ENCODE measurements at regions not wholly inside any gene's neighbourhood (a gene's known extent, or its start where the extent isn't known, plus 50 kb on each side); places are given as distances from the start of the nearest gene placed in this dataset.

DNA sequence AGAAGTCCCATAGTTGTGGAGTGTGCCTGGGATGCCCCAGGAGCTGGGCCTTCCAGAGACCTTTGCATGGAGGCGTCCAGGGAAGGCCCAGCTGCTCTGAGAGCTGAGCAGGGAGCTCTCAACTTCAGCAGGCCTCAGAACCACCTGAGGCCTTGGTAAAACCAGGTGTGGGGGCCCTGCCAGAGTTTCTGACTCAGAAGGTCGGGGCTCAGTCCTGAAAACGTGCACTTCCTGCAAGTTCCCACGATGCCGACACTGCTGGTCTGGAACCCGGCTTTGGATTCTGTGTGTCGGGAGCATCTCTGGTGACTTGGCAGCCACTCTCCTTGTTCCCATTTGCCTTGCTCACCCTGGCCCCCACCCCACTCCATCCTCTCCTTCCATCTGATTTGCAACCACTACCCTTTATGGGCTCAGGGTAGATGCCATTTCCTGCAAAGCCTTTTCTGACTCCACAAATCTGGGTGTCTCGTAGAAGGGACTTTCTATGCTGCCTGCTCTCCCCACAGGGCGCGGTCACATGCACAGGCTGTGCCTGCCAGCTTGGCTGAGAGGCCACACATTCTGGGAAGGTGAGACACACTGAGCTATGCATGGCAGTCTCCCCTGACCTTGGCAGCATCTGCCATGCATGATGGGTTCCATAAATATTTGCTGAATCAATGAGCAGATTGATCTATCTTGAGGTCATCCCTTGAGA lies 244.7 kb downstream of the COL4A1 start (continued):
- TF ChIP-seq, protein P1, sequence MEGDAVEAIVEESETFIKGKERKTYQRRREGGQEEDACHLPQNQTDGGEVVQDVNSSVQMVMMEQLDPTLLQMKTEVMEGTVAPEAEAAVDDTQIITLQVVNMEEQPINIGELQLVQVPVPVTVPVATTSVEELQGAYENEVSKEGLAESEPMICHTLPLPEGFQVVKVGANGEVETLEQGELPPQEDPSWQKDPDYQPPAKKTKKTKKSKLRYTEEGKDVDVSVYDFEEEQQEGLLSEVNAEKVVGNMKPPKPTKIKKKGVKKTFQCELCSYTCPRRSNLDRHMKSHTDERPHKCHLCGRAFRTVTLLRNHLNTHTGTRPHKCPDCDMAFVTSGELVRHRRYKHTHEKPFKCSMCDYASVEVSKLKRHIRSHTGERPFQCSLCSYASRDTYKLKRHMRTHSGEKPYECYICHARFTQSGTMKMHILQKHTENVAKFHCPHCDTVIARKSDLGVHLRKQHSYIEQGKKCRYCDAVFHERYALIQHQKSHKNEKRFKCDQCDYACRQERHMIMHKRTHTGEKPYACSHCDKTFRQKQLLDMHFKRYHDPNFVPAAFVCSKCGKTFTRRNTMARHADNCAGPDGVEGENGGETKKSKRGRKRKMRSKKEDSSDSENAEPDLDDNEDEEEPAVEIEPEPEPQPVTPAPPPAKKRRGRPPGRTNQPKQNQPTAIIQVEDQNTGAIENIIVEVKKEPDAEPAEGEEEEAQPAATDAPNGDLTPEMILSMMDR (conservative IDR thresholded peaks at IDR 0.05; ENCODE audit: low read depth in 2 of 2): no peak
- TF ChIP-seq, protein P2, sequence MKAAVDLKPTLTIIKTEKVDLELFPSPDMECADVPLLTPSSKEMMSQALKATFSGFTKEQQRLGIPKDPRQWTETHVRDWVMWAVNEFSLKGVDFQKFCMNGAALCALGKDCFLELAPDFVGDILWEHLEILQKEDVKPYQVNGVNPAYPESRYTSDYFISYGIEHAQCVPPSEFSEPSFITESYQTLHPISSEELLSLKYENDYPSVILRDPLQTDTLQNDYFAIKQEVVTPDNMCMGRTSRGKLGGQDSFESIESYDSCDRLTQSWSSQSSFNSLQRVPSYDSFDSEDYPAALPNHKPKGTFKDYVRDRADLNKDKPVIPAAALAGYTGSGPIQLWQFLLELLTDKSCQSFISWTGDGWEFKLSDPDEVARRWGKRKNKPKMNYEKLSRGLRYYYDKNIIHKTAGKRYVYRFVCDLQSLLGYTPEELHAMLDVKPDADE (IDR thresholded peaks at IDR 0.05): no peak
- TF ChIP-seq JUNB (IDR thresholded peaks at IDR 0.05; ENCODE audit: unreplicated experiment) (no peak), NANOG (IDR thresholded peaks at IDR 0.05; ENCODE audit: borderline replicate concordance) (no peak), STAT1 (IDR thresholded peaks at IDR 0.05; ENCODE audit: unreplicated experiment) (no peak)
- TF ChIP-seq, protein P3, sequence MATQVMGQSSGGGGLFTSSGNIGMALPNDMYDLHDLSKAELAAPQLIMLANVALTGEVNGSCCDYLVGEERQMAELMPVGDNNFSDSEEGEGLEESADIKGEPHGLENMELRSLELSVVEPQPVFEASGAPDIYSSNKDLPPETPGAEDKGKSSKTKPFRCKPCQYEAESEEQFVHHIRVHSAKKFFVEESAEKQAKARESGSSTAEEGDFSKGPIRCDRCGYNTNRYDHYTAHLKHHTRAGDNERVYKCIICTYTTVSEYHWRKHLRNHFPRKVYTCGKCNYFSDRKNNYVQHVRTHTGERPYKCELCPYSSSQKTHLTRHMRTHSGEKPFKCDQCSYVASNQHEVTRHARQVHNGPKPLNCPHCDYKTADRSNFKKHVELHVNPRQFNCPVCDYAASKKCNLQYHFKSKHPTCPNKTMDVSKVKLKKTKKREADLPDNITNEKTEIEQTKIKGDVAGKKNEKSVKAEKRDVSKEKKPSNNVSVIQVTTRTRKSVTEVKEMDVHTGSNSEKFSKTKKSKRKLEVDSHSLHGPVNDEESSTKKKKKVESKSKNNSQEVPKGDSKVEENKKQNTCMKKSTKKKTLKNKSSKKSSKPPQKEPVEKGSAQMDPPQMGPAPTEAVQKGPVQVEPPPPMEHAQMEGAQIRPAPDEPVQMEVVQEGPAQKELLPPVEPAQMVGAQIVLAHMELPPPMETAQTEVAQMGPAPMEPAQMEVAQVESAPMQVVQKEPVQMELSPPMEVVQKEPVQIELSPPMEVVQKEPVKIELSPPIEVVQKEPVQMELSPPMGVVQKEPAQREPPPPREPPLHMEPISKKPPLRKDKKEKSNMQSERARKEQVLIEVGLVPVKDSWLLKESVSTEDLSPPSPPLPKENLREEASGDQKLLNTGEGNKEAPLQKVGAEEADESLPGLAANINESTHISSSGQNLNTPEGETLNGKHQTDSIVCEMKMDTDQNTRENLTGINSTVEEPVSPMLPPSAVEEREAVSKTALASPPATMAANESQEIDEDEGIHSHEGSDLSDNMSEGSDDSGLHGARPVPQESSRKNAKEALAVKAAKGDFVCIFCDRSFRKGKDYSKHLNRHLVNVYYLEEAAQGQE (IDR thresholded peaks at IDR 0.05; ENCODE audit: unreplicated experiment): no peak

DNA sequence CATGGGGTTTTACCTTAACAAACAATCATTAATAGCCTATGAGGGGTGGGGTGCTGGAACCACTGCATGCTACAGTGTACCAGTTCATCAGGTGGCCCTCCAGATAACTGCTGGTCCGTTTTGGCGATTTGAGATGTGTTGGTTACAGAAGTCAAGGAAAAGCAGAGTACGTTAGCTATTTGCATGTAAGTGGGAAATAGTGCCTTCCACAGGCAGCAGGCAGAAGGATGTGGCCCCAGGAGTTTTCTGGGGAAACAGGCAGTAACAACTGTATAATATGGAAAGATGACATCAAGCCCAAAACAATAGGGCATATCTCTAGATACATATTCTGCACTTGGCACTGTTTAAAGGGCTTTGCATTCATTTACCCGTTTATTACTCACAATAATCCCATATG lies 245.7 kb downstream of the COL4A1 start:
- no peaks in the 10 kb centered on the region for H3K36me3 Mint-ChIP-seq (ENCODE audit: low read depth)
- H3K4me3 ChIP-seq: no peak overlapping the region
- H3F3A ChIP-seq (replicated peaks; ENCODE audit: low read depth): no peaks in the 10 kb centered on the region

More for the DNA sequence above, 245.7 kb downstream of the COL4A1 start:
- Mint-ChIP-seq H3K4me1 (peaks cover 3% of the 10 kb centered on the region; the same call in 2 of the 3 replicates), H3K27me3 (ENCODE audit: insufficient read depth, low read depth, poor library complexity) (peaks cover 2% of the 10 kb centered on the region), H3K4me3 (no peak overlapping the region), H3K27ac (no peak overlapping the region), H3K9me3 (0 out of 3 replicates have a peak, but pooled peaks cover under 1% of the 10 kb centered on the region)
- Histone ChIP-seq H3K36me3 (ENCODE audit: insufficient read depth) (no peaks in the 10 kb centered on the region), H4K20me1 (replicated peaks; ENCODE audit: insufficient read depth) (no peaks in the 10 kb centered on the region), H3K27me3 (ENCODE audit: insufficient read depth) (no peaks in the 10 kb centered on the region), H3K9me2 (ENCODE audit: insufficient read depth) (no peaks in the 10 kb centered on the region), H3K4me2 (no peak overlapping the region), H3K4me1 (ENCODE audit: insufficient read depth) (no peaks in the 10 kb centered on the region), H3K27ac (ENCODE audit: low read depth) (no peak overlapping the region), H3K79me2 (replicated peaks; ENCODE audit: insufficient read depth) (no peaks in the 10 kb centered on the region), H2AFZ (no peak overlapping the region)
- ATAC-seq (no peak), DNase-seq (ENCODE audit: low spot score) (peak; percentile 21)
- no peak for TF ChIP-seq CREB1 (CRISPR knock-in tag; IDR thresholded peaks at IDR 0.05; ENCODE audit: low read depth)
- TF ChIP-seq, protein P1 (conservative IDR thresholded peaks at IDR 0.05; ENCODE audit: low read depth in 2 of 2): peak; percentile 56 to 68
